GM12878 (cell line): ENCODE measurements at regions not wholly inside any gene's neighbourhood (a gene's known extent, or its start where the extent isn't known, plus 50 kb on each side); places are given as distances from the start of the nearest gene placed in this dataset.

ENCODE experiments used
- ATAC-seq: fragments of 200-7000 bp; cut with Tn5 transposase; 3 replicates; pipeline ENCODE4 v1.9.1; 2020; ENCODE audit warnings: mild to moderate bottlenecking, moderate library complexity
- BruUV-seq: library from RNA; stranded (reverse); fragments of 400-500 nt; replicated peaks from 2 replicates; lab custom pipeline; 2021; lab: Mats Ljungman, UMichigan
- CTCF ChIA-PET: fragments of 300-600 bp; sonication (Branson Sonifier 250); formaldehyde crosslinking; extraction: SDS; loops from one replicate; lab custom pipeline; 2021; ENCODE audit warnings: inconsistent platforms; lab: Yijun Ruan, JAX
- POLR2A ChIA-PET: fragments of 350-600 bp; formaldehyde crosslinking; extraction: SDS; loops from one replicate; lab custom pipeline; 2021; ENCODE audit warnings: inconsistent platforms; lab: Charles Lee
- RAD21 ChIA-PET: fragments of 300-600 bp; sonication (Branson Sonifier 250); formaldehyde crosslinking; loops from one replicate; lab custom pipeline; 2023; ENCODE audit warnings: antibody characterized with exemption; ENCODE audit not compliant: unreplicated experiment; lab: Charles Lee
- SMC1A ChIA-PET: fragments of 300-600 bp; sonication (Branson Sonifier 250); formaldehyde crosslinking; loops from one replicate; lab custom pipeline; 2023; ENCODE audit not compliant: unreplicated experiment, uncharacterized antibody; lab: Charles Lee
- DNase-seq: peaks from one replicate; pipeline ENCODE4 v3.0.0-alpha.2; 2011; ENCODE audit warnings: low read depth, low spot score
- FAIRE-seq: peaks from 3 replicates; lab custom pipeline; 2011; peaks lifted over from hg19 to GRCh38; lab: Jason Lieb, UNC
- H2AFZ ChIP-seq: 2 replicates; pipeline ENCODE4 v1.6.0; 2011; ENCODE audit warnings: low read depth, low read length, control low read depth; ENCODE audit not compliant: control insufficient read depth
- H3K27ac ChIP-seq: 2 replicates; pipeline ENCODE4 v1.5.1; 2011; ENCODE audit warnings: control low read depth; ENCODE audit not compliant: control insufficient read depth, insufficient read depth
- H3K27me3 ChIP-seq, 2 experiments: replicated peaks in 1 of 2; 2 replicates each; pipeline versions ENCODE4 v1.6.0 to v1.6.1; 2011; ENCODE audit warnings: low read length in 1 of 2; ENCODE audit not compliant: control insufficient read depth in 2 of 2, insufficient read depth in 2 of 2
- H3K36me3 ChIP-seq, 2 experiments: 2 replicates each; pipeline ENCODE4 v1.5.1; 2011; ENCODE audit warnings: low read length in 1 of 2; ENCODE audit not compliant: control insufficient read depth in 2 of 2, insufficient read depth in 2 of 2
- H3K4me1 ChIP-seq: 2 replicates; pipeline ENCODE4 v1.6.1; 2011; ENCODE audit warnings: mild to moderate bottlenecking, low read length, moderate library complexity, mixed read lengths; ENCODE audit not compliant: control insufficient read depth, insufficient read depth
- H3K4me2 ChIP-seq: 2 replicates; pipeline ENCODE4 v1.6.0; 2011; ENCODE audit warnings: control low read depth; ENCODE audit not compliant: control insufficient read depth, insufficient read depth
- H3K4me3 ChIP-seq: fragments of 200-600 bp; sonication (generic); 2 replicates; pipeline ENCODE4 v1.5.1; 2016
- H3K79me2 ChIP-seq: 2 replicates; pipeline ENCODE4 v1.6.0; 2011; ENCODE audit warnings: low read length; ENCODE audit not compliant: control insufficient read depth, insufficient read depth
- H3K9ac ChIP-seq: 2 replicates; pipeline ENCODE4 v1.8.0; 2011; ENCODE audit warnings: low read length, control low read depth, mixed read lengths; ENCODE audit not compliant: control insufficient read depth, insufficient read depth
- H3K9me3 ChIP-seq: replicated peaks from 3 replicates; pipeline ENCODE4 v1.5.1; 2011; ENCODE audit warnings: mild to moderate bottlenecking, low read length; ENCODE audit not compliant: control insufficient read depth, insufficient read depth
- H4K20me1 ChIP-seq: 2 replicates; pipeline ENCODE4 v1.6.0; 2011; ENCODE audit not compliant: control insufficient read depth, insufficient read depth
- BRCA1 ChIP-seq: IDR thresholded peaks from 2 replicates; pipeline ENCODE4 v1.6.1; 2011; ENCODE audit warnings: low read depth, low read length, improper control_type of control experiment
- CBX3 ChIP-seq: fragments of 200-600 bp; sonication (generic); IDR thresholded peaks from 2 replicates; pipeline ENCODE4 v1.6.1; 2016; ENCODE audit warnings: low read depth, borderline replicate concordance
- EGR1 ChIP-seq, 2 experiments: IDR thresholded peaks; 1 replicate in 1 of 2; 2 replicates in 1 of 2; pipeline ENCODE4 v1.6.1; 2011 to 2012; ENCODE audit warnings: low read depth in 2 of 2, low read length in 2 of 2, borderline replicate concordance in 1 of 2, mild to moderate bottlenecking in 1 of 2, moderate library complexity in 1 of 2
- EP300 ChIP-seq, 2 experiments: fragments of 150-350 bp in 1 of 2; IDR thresholded peaks; 2 replicates each; pipeline ENCODE4 v1.6.1; 2011 to 2012; ENCODE audit warnings: low read depth in 2 of 2, low read length in 2 of 2, borderline replicate concordance in 1 of 2, improper control_type of control experiment in 1 of 2, inconsistent platforms in 1 of 2; ENCODE audit not compliant: control insufficient read depth in 1 of 2
- HDGF ChIP-seq: fragments of 450-650 bp; IDR thresholded peaks from 2 replicates; pipeline ENCODE4 v1.6.1; 2016; ENCODE audit warnings: antibody characterized with exemption
- JUNB ChIP-seq: IDR thresholded peaks from 2 replicates; pipeline ENCODE4 v1.6.1; 2016; ENCODE audit warnings: antibody characterized with exemption, mild to moderate bottlenecking
- MEF2B ChIP-seq: fragments of 450-650 bp; IDR thresholded peaks from 2 replicates; pipeline ENCODE4 v1.6.1; 2018; ENCODE audit warnings: mild to moderate bottlenecking, moderate library complexity; ENCODE audit not compliant: partially characterized antibody, poor library complexity, severe bottlenecking
- NFIC ChIP-seq: IDR thresholded peaks from 2 replicates; pipeline ENCODE4 v1.6.1; 2012; ENCODE audit warnings: low read depth, mild to moderate bottlenecking, inconsistent platforms, low read length, moderate library complexity
- NFYA ChIP-seq: IDR thresholded peaks from 2 replicates; pipeline ENCODE4 v1.6.1; 2011; ENCODE audit warnings: low read depth, mild to moderate bottlenecking, low read length, improper control_type of control experiment, borderline replicate concordance
- STAT1 ChIP-seq: fragments of 450-650 bp; conservative IDR thresholded peaks from 2 replicates; pipeline ENCODE4 v1.6.1; 2014; ENCODE audit warnings: antibody characterized with exemption, mild to moderate bottlenecking
- ZNF217 ChIP-seq: fragments of 450-650 bp; IDR thresholded peaks from 2 replicates; pipeline ENCODE4 v1.6.1; 2017; ENCODE audit warnings: antibody characterized with exemption, mild to moderate bottlenecking
- ZZZ3 ChIP-seq: IDR thresholded peaks from 2 replicates; pipeline ENCODE4 v1.6.1; 2011; ENCODE audit warnings: low read depth; ENCODE audit not compliant: control insufficient read depth, insufficient read length
- WGBS: methylation state at CpG from one replicate; pipeline ENCODE4 v1.1.6; 2016; ENCODE audit warnings: low lambda C conversion rate; ENCODE audit not compliant: insufficient replicate concordance, insufficient coverage; ENCODE audit errors: missing lambda C conversion rate; 5-methylcytosine and 5-hydroxymethylcytosine counted together
- in situ Hi-C: fragments of 300-500 bp; cut with MboI; formaldehyde crosslinking; loops from 9 replicates; pipeline ENCODE4 v1.14.3; 2018; ENCODE audit warnings: mixed read lengths
- intact Hi-C: fragments of 100-400 bp; cut with micrococcal nuclease; formaldehyde crosslinking; loops from one replicate; pipeline ENCODE4 v1.14.2; 2022; ENCODE audit not compliant: unreplicated experiment
- TF ChIP-seq, protein P1 (sequence below): fragments of 450-650 bp; formaldehyde crosslinking; IDR thresholded peaks from 2 replicates; pipeline ENCODE4 v1.4.0; 2022; ENCODE audit warnings: mild to moderate bottlenecking, moderate library complexity
- TF ChIP-seq, protein P2 (sequence below): fragments of 450-650 bp; IDR thresholded peaks from 2 replicates; pipeline ENCODE4 v1.6.1; 2016; ENCODE audit warnings: mild to moderate bottlenecking
- TF ChIP-seq, protein P3 (sequence below): fragments of 450-650 bp; IDR thresholded peaks from 2 replicates; pipeline ENCODE4 v1.6.1; 2017; ENCODE audit warnings: mild to moderate bottlenecking, low read depth, inconsistent platforms; ENCODE audit not compliant: poor library complexity, severe bottlenecking

DNA sequence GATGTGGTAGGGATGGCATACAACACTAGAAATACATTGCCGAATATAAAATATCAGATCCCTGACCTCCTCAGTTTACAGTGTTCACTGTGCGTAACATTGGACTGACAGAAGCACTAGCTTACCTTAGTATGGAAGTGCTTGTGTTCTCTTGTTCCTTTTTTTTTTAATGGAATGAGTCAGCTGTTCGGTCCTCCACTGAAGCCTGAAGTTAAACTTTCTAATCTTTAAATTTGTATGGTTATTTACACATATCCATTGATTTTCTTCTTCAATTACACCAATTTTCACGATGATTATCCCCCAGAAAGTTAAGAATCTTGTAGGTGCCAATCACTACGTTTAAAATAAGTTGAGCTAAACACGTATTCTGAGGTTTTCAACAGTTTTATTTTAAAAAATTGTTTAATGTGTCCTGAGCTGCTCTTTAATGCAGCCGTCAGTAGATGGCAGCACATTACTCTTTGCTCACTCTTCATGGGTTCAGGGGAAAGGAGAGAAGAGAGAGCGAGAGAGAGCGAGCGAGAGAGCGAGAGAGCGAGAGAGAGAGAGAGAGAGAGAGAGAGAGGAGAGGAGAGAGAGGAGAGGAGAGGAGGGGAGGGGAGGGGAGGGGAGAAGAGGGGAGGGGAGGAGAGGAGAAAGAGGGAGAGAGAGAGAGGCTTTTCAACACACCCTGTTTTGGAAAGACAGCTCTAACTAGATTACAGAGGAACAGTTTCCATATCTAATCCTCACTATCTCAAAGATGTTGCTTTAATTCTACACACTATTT, 134.7 kb upstream of the SCAF11 start:
- Histone ChIP-seq H3K36me3 (no peaks in the 10 kb centered on the region), H3K4me2 (0 out of 2 replicates have a peak overlapping the region, but pooled peaks have one; percentile 30), H3K27me3 (no peaks in the 10 kb centered on the region; a peak in 1 of 4 replicates), H3K79me2 (no peaks in the 10 kb centered on the region), H3K4me1 (no peaks in the 10 kb centered on the region), H3K9ac (no peak overlapping the region), H2AFZ (peak overlapping the region; percentile 72), H3K27ac (no peak overlapping the region), H3K4me3 (no peak overlapping the region), H3K9me3 (no peaks in the 10 kb centered on the region), H4K20me1 (no peaks in the 10 kb centered on the region)
- ChIA-PET RAD21 (interaction anchor here (0.6 to 4.6 kb wide), 60 partner anchors 9 to 896 kb away, joined by 3 to 50 read pairs (median 4); partner anchors contain the start of genes SCAF11 and SLC38A1), CTCF (interaction anchor here (0.6 to 4.2 kb wide), 103 partner anchors 10 to 1267 kb away, joined by 3 to 102 read pairs (median 5); partner anchors contain the start of gene SLC38A1), SMC1A (interaction anchor here (0.6 to 4.5 kb wide), 74 partner anchors 10 to 945 kb away, joined by 3 to 86 read pairs (median 5); partner anchors contain the start of gene SCAF11), POLR2A (interaction anchor here (0.6 to 1.3 kb wide), 4 partner anchors 13 to 506 kb away, joined by 3 to 7 read pairs (median 6); no protein-coding TSS in a partner anchor)
- DNase-seq (no peak), FAIRE-seq (peak; percentile 79), ATAC-seq (peak; percentile 96)
- intact Hi-C loops: loop anchor here (2.0 to 5.0 kb wide), 6 partner anchors 52 to 896 kb away; no protein-coding TSS in a partner anchor
- in situ Hi-C loops: loop anchor here (25.0 kb wide), 2 partner anchors 537 to 887 kb away; no protein-coding TSS in a partner anchor
- no TSS peak for BruUV-seq
- WGBS: 13% methylated on average over 7 of the region's 12 CpGs
- TF ChIP-seq NFYA (no peak), EGR1 (IDR thresholded peaks at IDR 0.05; ENCODE audit: borderline replicate concordance in 1 of 2, low read depth in 2 of 2, low read length in 2 of 2) (no peak), CBX3 (no peak), JUNB (peak; percentile 25; the same call in 1 of the 2 replicates), NFIC (no peak), MEF2B (no peak), ZZZ3 (peak; percentile 89), STAT1 (no peak), HDGF (no peak), ZNF217 (no peak), BRCA1 (no peak), EP300 (IDR thresholded peaks at IDR 0.05; ENCODE audit: borderline replicate concordance in 1 of 2, control insufficient read depth in 1 of 2, low read depth in 2 of 2, low read length in 2 of 2) (no peak)
- TF ChIP-seq, protein P1, sequence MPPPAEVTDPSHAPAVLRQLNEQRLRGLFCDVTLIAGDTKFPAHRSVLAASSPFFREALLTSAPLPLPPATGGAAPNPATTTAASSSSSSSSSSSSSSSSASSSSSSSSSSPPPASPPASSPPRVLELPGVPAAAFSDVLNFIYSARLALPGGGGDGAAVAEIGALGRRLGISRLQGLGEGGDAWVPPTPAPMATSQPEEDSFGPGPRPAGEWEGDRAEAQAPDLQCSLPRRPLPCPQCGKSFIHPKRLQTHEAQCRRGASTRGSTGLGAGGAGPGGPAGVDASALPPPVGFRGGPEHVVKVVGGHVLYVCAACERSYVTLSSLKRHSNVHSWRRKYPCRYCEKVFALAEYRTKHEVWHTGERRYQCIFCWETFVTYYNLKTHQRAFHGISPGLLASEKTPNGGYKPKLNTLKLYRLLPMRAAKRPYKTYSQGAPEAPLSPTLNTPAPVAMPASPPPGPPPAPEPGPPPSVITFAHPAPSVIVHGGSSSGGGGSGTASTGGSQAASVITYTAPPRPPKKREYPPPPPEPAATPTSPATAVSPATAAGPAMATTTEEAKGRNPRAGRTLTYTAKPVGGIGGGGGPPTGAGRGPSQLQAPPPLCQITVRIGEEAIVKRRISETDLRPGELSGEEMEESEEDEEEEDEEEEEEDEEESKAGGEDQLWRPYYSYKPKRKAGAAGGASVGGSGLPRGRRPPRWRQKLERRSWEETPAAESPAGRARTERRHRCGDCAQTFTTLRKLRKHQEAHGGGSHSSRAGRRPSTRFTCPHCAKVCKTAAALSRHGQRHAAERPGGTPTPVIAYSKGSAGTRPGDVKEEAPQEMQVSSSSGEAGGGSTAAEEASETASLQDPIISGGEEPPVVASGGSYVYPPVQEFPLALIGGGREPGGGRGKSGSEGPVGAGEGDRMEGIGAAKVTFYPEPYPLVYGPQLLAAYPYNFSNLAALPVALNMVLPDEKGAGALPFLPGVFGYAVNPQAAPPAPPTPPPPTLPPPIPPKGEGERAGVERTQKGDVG: no peak
- TF ChIP-seq, protein P2, sequence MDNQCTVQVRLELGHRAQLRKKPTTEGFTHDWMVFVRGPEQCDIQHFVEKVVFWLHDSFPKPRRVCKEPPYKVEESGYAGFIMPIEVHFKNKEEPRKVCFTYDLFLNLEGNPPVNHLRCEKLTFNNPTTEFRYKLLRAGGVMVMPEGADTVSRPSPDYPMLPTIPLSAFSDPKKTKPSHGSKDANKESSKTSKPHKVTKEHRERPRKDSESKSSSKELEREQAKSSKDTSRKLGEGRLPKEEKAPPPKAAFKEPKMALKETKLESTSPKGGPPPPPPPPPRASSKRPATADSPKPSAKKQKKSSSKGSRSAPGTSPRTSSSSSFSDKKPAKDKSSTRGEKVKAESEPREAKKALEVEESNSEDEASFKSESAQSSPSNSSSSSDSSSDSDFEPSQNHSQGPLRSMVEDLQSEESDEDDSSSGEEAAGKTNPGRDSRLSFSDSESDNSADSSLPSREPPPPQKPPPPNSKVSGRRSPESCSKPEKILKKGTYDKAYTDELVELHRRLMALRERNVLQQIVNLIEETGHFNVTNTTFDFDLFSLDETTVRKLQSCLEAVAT: no peak
- TF ChIP-seq, protein P3, sequence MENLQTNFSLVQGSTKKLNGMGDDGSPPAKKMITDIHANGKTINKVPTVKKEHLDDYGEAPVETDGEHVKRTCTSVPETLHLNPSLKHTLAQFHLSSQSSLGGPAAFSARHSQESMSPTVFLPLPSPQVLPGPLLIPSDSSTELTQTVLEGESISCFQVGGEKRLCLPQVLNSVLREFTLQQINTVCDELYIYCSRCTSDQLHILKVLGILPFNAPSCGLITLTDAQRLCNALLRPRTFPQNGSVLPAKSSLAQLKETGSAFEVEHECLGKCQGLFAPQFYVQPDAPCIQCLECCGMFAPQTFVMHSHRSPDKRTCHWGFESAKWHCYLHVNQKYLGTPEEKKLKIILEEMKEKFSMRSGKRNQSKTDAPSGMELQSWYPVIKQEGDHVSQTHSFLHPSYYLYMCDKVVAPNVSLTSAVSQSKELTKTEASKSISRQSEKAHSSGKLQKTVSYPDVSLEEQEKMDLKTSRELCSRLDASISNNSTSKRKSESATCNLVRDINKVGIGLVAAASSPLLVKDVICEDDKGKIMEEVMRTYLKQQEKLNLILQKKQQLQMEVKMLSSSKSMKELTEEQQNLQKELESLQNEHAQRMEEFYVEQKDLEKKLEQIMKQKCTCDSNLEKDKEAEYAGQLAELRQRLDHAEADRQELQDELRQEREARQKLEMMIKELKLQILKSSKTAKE: no peak
